ENCODE measurements at regions not wholly inside any gene's neighbourhood (a gene's known extent, or its start where the extent isn't known, plus 50 kb on each side); places are given as distances from the start of the nearest gene placed in this dataset.

- Histone ChIP-seq H3K27me3 (ENCODE audit: control insufficient read depth in 1 of 2, insufficient read depth in 2 of 2, low read length in 2 of 2) (peaks cover 0 to 1% of the 10 kb centered on the region in 2 experiments; a peak in 2 of 5 replicates), H3K79me2 (ENCODE audit: insufficient read depth, low read length) (no peaks in the 10 kb centered on the region), H3K27ac (ENCODE audit: extremely low read length, insufficient read depth, low read length) (no peak overlapping the region), H3K9ac (ENCODE audit: insufficient read depth, low read depth, low read length) (no peak overlapping the region), H3K36me3 (replicated peaks in 1 of 2; ENCODE audit: control insufficient read depth in 1 of 2, insufficient read depth in 2 of 2, low read length in 2 of 2) (no peaks in the 10 kb centered on the region), H3K4me2 (ENCODE audit: low read depth, low read length) (no peak overlapping the region), H3K4me3 (replicated peaks in 1 of 3; ENCODE audit: insufficient read depth in 1 of 3, low read depth in 2 of 3, low read length in 3 of 3) (no peak overlapping the region), H3K9me3 (ENCODE audit: low read length) (no peaks in the 10 kb centered on the region), H2AFZ (ENCODE audit: low read length) (no peak overlapping the region), H4K20me1 (ENCODE audit: insufficient read depth, low read length) (no peaks in the 10 kb centered on the region), H3K4me1 (ENCODE audit: insufficient read depth, low read length) (peaks cover 8% of the 10 kb centered on the region; the same call in 1 of the 2 replicates)
- ATAC-seq = no peak
- 23% methylated on average over 4 of the region's 4 CpGs for WGBS (ENCODE audit: low lambda C conversion rate)
- no TSS peak for BruUV-seq (replicated peaks)
- POLR2A ChIA-PET = no interaction called here
- DNase-seq (ENCODE audit: low spot score) = no peak
- intact Hi-C loops (cut with micrococcal nuclease; ENCODE audit: unreplicated experiment) (no loop called here), in situ Hi-C loops (cut with HindIII; ENCODE audit: extremely low pct_ligation_motif_present, low pct_unique_long_range_greater_than_20kb) (no loop called here)
- FAIRE-seq = no peak
- CTCF ChIA-PET (ENCODE audit: low intra/inter-chr PET ratio, low total read pairs) = no interaction called here
- no peak for TF ChIP-seq ZNF577 (CRISPR knock-in tag; IDR thresholded peaks at IDR 0.05; ENCODE audit: borderline replicate concordance, low read depth)
- TF ChIP-seq SMARCE1 (IDR thresholded peaks at IDR 0.05; ENCODE audit: borderline replicate concordance) = no peak
- no peak for TF ChIP-seq SP2 (CRISPR knock-in tag; IDR thresholded peaks at IDR 0.05)
- TF ChIP-seq ZGPAT (CRISPR knock-in tag; IDR thresholded peaks at IDR 0.05) = no peak
- TF ChIP-seq HDAC1 (CRISPR knock-in tag; IDR thresholded peaks at IDR 0.05) = no peak
- TF ChIP-seq JUN (CRISPR knock-in tag; IDR thresholded peaks at IDR 0.05) = no peak
- TF ChIP-seq ATF6 (CRISPR knock-in tag; conservative IDR thresholded peaks at IDR 0.05) = no peak
- TF ChIP-seq ONECUT2 (CRISPR knock-in tag; IDR thresholded peaks at IDR 0.05) = no peak
- TF ChIP-seq TAF15 (IDR thresholded peaks at IDR 0.05; ENCODE audit: low read depth, low read length, poor library complexity, severe bottlenecking) = no peak
- no peak for TF ChIP-seq ZNF790 (CRISPR knock-in tag; IDR thresholded peaks at IDR 0.05; ENCODE audit: borderline replicate concordance)
- TF ChIP-seq CENPBD1 (CRISPR knock-in tag; IDR thresholded peaks at IDR 0.05; ENCODE audit: borderline replicate concordance, low read depth) = no peak
- no peak for TF ChIP-seq HNRNPLL (IDR thresholded peaks at IDR 0.05; ENCODE audit: low read depth, low read length, poor library complexity, severe bottlenecking)
- TF ChIP-seq ZNF740 (CRISPR knock-in tag; IDR thresholded peaks at IDR 0.05) = no peak
- TF ChIP-seq DBP (CRISPR knock-in tag; IDR thresholded peaks at IDR 0.05; ENCODE audit: not compliant biosample characterization) = no peak
- no peak for TF ChIP-seq ELF3 (CRISPR knock-in tag; IDR thresholded peaks at IDR 0.05)
- no peak for TF ChIP-seq ZSCAN5A (CRISPR knock-in tag; IDR thresholded peaks at IDR 0.05; ENCODE audit: borderline replicate concordance)
These were observed 264.9 kb downstream of the PIK3R1 start for GRCh38 chr5:68480335-68480940.

Measured in HepG2 (cell line).